ENCODE measurements at regions not wholly inside any gene's neighbourhood (a gene's known extent, or its start where the extent isn't known, plus 50 kb on each side); places are given as distances from the start of the nearest gene placed in this dataset.

GRCh38 chr20:63082939-63083735 is 76.4 kb upstream of the BHLHE23 start:
- in situ Hi-C loops (cut with HindIII; ENCODE audit: low pct_unique_long_range_greater_than_20kb, low sequenced_read_pairs), result no loop called here
- TF ChIP-seq JUND (IDR thresholded peaks at IDR 0.05; ENCODE audit: low read depth), result no peak
- DNase-seq (ENCODE audit: low read depth in 1 of 2, low spot score in 1 of 2), result peak in 1 of 2 experiments; percentile 63

- in situ Hi-C loops (cut with HindIII; ENCODE audit: low pct_unique_long_range_greater_than_20kb, low sequenced_read_pairs), result no loop called here
- no peak for TF ChIP-seq JUND (IDR thresholded peaks at IDR 0.05; ENCODE audit: low read depth)
- peak; percentile 82 to 96 for DNase-seq (ENCODE audit: low read depth in 1 of 2, low spot score in 1 of 2)
These were observed 75.7 kb upstream of the BHLHE23 start for GRCh38 chr20:63082308-63082938.

GRCh38 chr20:63081831-63082230 is 75.1 kb upstream of the BHLHE23 start:
- DNase-seq (ENCODE audit: low read depth in 1 of 2, low spot score in 1 of 2), result no peak
- in situ Hi-C loops (cut with HindIII; ENCODE audit: low pct_unique_long_range_greater_than_20kb, low sequenced_read_pairs), result no loop called here
- TF ChIP-seq JUND (IDR thresholded peaks at IDR 0.05; ENCODE audit: low read depth), result no peak

GRCh38 chr20:63081351-63081750 is 74.6 kb upstream of the BHLHE23 start:
- in situ Hi-C loops (cut with HindIII; ENCODE audit: low pct_unique_long_range_greater_than_20kb, low sequenced_read_pairs), result no loop called here
- no peak for DNase-seq (ENCODE audit: low read depth in 1 of 2, low spot score in 1 of 2)

GRCh38 chr20:63080811-63081210 is 74.0 kb upstream of the BHLHE23 start:
- TF ChIP-seq JUND (IDR thresholded peaks at IDR 0.05; ENCODE audit: low read depth), result no peak
- DNase-seq (ENCODE audit: low read depth in 1 of 2, low spot score in 1 of 2), result no peak
- in situ Hi-C loops (cut with HindIII; ENCODE audit: low pct_unique_long_range_greater_than_20kb, low sequenced_read_pairs), result no loop called here

More at GRCh38 chr20:63081351-63081750, 74.6 kb upstream of the BHLHE23 start:
- TF ChIP-seq JUND (IDR thresholded peaks at IDR 0.05; ENCODE audit: low read depth), result no peak

- in situ Hi-C loops (cut with HindIII; ENCODE audit: low pct_unique_long_range_greater_than_20kb, low sequenced_read_pairs), result no loop called here
- DNase-seq (ENCODE audit: low read depth in 1 of 2, low spot score in 1 of 2), result no peak
- TF ChIP-seq JUND (IDR thresholded peaks at IDR 0.05; ENCODE audit: low read depth), result no peak
These were observed 73.6 kb upstream of the BHLHE23 start for GRCh38 chr20:63080411-63080810.

GRCh38 chr20:63079971-63080370 is 73.2 kb upstream of the BHLHE23 start:
- in situ Hi-C loops (cut with HindIII; ENCODE audit: low pct_unique_long_range_greater_than_20kb, low sequenced_read_pairs), result no loop called here
- TF ChIP-seq JUND (IDR thresholded peaks at IDR 0.05; ENCODE audit: low read depth), result no peak

GRCh38 chr20:63077705-63078104 is 70.9 kb upstream of the BHLHE23 start:
- no peak for TF ChIP-seq JUND (IDR thresholded peaks at IDR 0.05; ENCODE audit: low read depth)
- in situ Hi-C loops (cut with HindIII; ENCODE audit: low pct_unique_long_range_greater_than_20kb, low sequenced_read_pairs), result no loop called here
- DNase-seq (ENCODE audit: low read depth in 1 of 2, low spot score in 1 of 2), result no peak

More at GRCh38 chr20:63079971-63080370, 73.2 kb upstream of the BHLHE23 start:
- no peak for DNase-seq (ENCODE audit: low read depth in 1 of 2, low spot score in 1 of 2)

- in situ Hi-C loops (cut with HindIII; ENCODE audit: low pct_unique_long_range_greater_than_20kb, low sequenced_read_pairs), result no loop called here
- DNase-seq (ENCODE audit: low read depth in 1 of 2, low spot score in 1 of 2), result no peak
- TF ChIP-seq JUND (IDR thresholded peaks at IDR 0.05; ENCODE audit: low read depth), result no peak
These were observed 69.7 kb upstream of the BHLHE23 start for GRCh38 chr20:63076421-63076820.

- DNase-seq (ENCODE audit: low read depth in 1 of 2, low spot score in 1 of 2), result no peak
- TF ChIP-seq JUND (IDR thresholded peaks at IDR 0.05; ENCODE audit: low read depth), result no peak
- in situ Hi-C loops (cut with HindIII; ENCODE audit: low pct_unique_long_range_greater_than_20kb, low sequenced_read_pairs), result no loop called here
These were observed 67.9 kb upstream of the BHLHE23 start for GRCh38 chr20:63074631-63075030.

GRCh38 chr20:63074182-63074581 is 67.4 kb upstream of the BHLHE23 start:
- in situ Hi-C loops (cut with HindIII; ENCODE audit: low pct_unique_long_range_greater_than_20kb, low sequenced_read_pairs), result no loop called here
- no peak for DNase-seq (ENCODE audit: low read depth in 1 of 2, low spot score in 1 of 2)
- TF ChIP-seq JUND (IDR thresholded peaks at IDR 0.05; ENCODE audit: low read depth), result no peak

GRCh38 chr20:63073738-63074065 is 66.9 kb upstream of the BHLHE23 start:
- in situ Hi-C loops (cut with HindIII; ENCODE audit: low pct_unique_long_range_greater_than_20kb, low sequenced_read_pairs), result no loop called here
- no peak for DNase-seq (ENCODE audit: low read depth in 1 of 2, low spot score in 1 of 2)
- no peak for TF ChIP-seq JUND (IDR thresholded peaks at IDR 0.05; ENCODE audit: low read depth)

- in situ Hi-C loops (cut with HindIII; ENCODE audit: low pct_unique_long_range_greater_than_20kb, low sequenced_read_pairs), result no loop called here
- no peak for DNase-seq (ENCODE audit: low read depth in 1 of 2, low spot score in 1 of 2)
- TF ChIP-seq JUND (IDR thresholded peaks at IDR 0.05; ENCODE audit: low read depth), result no peak
These were observed 66.4 kb upstream of the BHLHE23 start for GRCh38 chr20:63072991-63073737.
